ENCODE measurements at regions not wholly inside any gene's neighbourhood (a gene's known extent, or its start where the extent isn't known, plus 50 kb on each side); places are given as distances from the start of the nearest gene placed in this dataset.

GRCh38 chr12:94756789-94757188 is 106.4 kb upstream of the TMCC3 start:
- H3K9me3 ChIP-seq (ENCODE audit: control insufficient read depth in 2 of 2, insufficient read depth in 1 of 2, low read depth in 1 of 2, low read length in 1 of 2) = no peaks in the 10 kb centered on the region
- no peak for DNase-seq
- WGBS, 3 donors = 47 to 59% (median 57%) methylated on average over 2 of the region's 2 CpGs
- peaks cover 0 to 2% (median 0%) of the 10 kb centered on the region in 3 donors for H3K27me3 ChIP-seq (ENCODE audit: control insufficient read depth in 3 of 3, insufficient read depth in 3 of 3, low read length in 3 of 3)
- no peak overlapping the region for H3K27ac ChIP-seq (ENCODE audit: low read depth in 1 of 3, low read length in 2 of 3)
- no peaks in the 10 kb centered on the region for H3K4me1 ChIP-seq (ENCODE audit: control insufficient read depth in 3 of 3, insufficient read depth in 2 of 3, low read depth in 1 of 3, low read length in 2 of 3)
- no peaks in the 10 kb centered on the region for H3K36me3 ChIP-seq (ENCODE audit: control insufficient read depth in 3 of 3, insufficient read depth in 2 of 3, low read depth in 1 of 3, low read length in 3 of 3)
- no peak overlapping the region for H3K4me3 ChIP-seq (ENCODE audit: low read depth in 1 of 3, low read length in 3 of 3)
- no peak for FAIRE-seq

DNA sequence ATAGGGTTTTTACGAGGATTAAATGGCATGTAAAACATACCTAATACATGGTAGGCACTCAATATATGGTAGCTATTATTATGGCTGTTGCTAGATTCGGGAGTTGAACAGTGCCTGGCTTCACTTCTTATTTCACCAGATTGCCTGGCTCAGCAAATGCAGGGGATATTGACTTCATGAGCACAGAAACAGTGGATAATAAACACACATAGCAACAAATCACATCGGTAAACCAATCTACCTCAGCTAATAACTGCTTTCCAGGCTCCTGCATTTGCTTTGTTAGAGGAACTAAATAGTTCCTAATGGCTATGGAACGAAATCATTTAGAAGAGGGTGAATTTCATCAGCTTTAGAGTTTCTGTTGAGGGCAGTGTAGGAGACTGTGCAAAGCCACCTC is 105.2 kb upstream of the TMCC3 start:
- no peak for DNase-seq
- H3K27me3 ChIP-seq (ENCODE audit: control insufficient read depth in 3 of 3, insufficient read depth in 3 of 3, low read length in 3 of 3) = peaks cover 0 to 2% (median 0%) of the 10 kb centered on the region in 3 donors
- 83 to 90% (median 89%) methylated on average over 4 of the region's 4 CpGs for WGBS, 3 donors
- no peaks in the 10 kb centered on the region for H3K9me3 ChIP-seq (ENCODE audit: control insufficient read depth in 2 of 2, insufficient read depth in 1 of 2, low read depth in 1 of 2, low read length in 1 of 2)
- H3K36me3 ChIP-seq (ENCODE audit: control insufficient read depth in 3 of 3, insufficient read depth in 2 of 3, low read depth in 1 of 3, low read length in 3 of 3) = no peaks in the 10 kb centered on the region
- no peak overlapping the region for H3K4me3 ChIP-seq (ENCODE audit: low read depth in 1 of 3, low read length in 3 of 3)
- H3K27ac ChIP-seq (ENCODE audit: low read depth in 1 of 3, low read length in 2 of 3) = no peak overlapping the region
- no peak for FAIRE-seq
- no peaks in the 10 kb centered on the region for H3K4me1 ChIP-seq (ENCODE audit: control insufficient read depth in 3 of 3, insufficient read depth in 2 of 3, low read depth in 1 of 3, low read length in 2 of 3)

DNA sequence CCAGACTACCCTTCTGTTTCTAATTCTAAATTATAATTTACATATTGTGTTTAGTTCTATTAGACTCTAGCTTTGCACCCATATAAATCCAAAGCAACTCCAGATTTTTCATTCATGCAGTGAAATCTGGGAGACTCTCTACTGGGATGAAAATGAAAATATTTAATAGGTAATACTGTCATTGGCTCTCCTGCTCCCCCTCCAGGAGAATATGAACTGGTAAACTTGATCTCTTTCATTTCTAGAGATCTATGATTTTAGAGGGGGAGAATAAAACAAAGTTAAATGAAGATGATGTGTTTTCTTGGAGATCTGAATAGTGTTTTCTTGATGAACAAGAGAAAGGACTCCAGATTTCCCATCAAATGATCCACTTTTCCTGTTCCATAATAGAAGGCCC is 104.3 kb upstream of the TMCC3 start:
- Histone ChIP-seq H3K27me3 (ENCODE audit: control insufficient read depth in 3 of 3, insufficient read depth in 3 of 3, low read length in 3 of 3) (peaks cover 0 to 2% (median 0%) of the 10 kb centered on the region in 3 donors), H3K27ac (ENCODE audit: low read depth in 1 of 3, low read length in 2 of 3) (no peak overlapping the region), H3K36me3 (ENCODE audit: control insufficient read depth in 3 of 3, insufficient read depth in 2 of 3, low read depth in 1 of 3, low read length in 3 of 3) (no peaks in the 10 kb centered on the region), H3K4me3 (ENCODE audit: low read depth in 1 of 3, low read length in 3 of 3) (no peak overlapping the region), H3K9me3 (ENCODE audit: control insufficient read depth in 2 of 2, insufficient read depth in 1 of 2, low read depth in 1 of 2, low read length in 1 of 2) (no peaks in the 10 kb centered on the region), H3K4me1 (ENCODE audit: control insufficient read depth in 3 of 3, insufficient read depth in 2 of 3, low read depth in 1 of 3, low read length in 2 of 3) (no peaks in the 10 kb centered on the region)
- no peak for DNase-seq
- no peak for FAIRE-seq

- DNase-seq = no peak
- H3K4me3 ChIP-seq (ENCODE audit: low read depth in 1 of 3, low read length in 3 of 3) = no peak overlapping the region
- WGBS, 3 donors = 82 to 89% (median 85%) methylated on average over 7 of the region's 7 CpGs
- no peaks in the 10 kb centered on the region for H3K9me3 ChIP-seq (ENCODE audit: control insufficient read depth in 2 of 2, insufficient read depth in 1 of 2, low read depth in 1 of 2, low read length in 1 of 2)
- H3K4me1 ChIP-seq (ENCODE audit: control insufficient read depth in 3 of 3, insufficient read depth in 2 of 3, low read depth in 1 of 3, low read length in 2 of 3) = no peaks in the 10 kb centered on the region
- no peaks in the 10 kb centered on the region for H3K36me3 ChIP-seq (ENCODE audit: control insufficient read depth in 3 of 3, insufficient read depth in 2 of 3, low read depth in 1 of 3, low read length in 3 of 3)
- no peak overlapping the region for H3K27ac ChIP-seq (ENCODE audit: low read depth in 1 of 3, low read length in 2 of 3)
- H3K27me3 ChIP-seq (ENCODE audit: control insufficient read depth in 3 of 3, insufficient read depth in 3 of 3, low read length in 3 of 3) = peaks cover 0 to 2% (median 0%) of the 10 kb centered on the region in 3 donors
- no peak for FAIRE-seq
Measured at GRCh38 chr12:94753036-94753679, 102.8 kb upstream of the TMCC3 start.

- H3K27ac ChIP-seq (ENCODE audit: low read depth in 1 of 3, low read length in 2 of 3) = no peak overlapping the region
- no peak for DNase-seq
- H3K9me3 ChIP-seq (ENCODE audit: control insufficient read depth in 2 of 2, insufficient read depth in 1 of 2, low read depth in 1 of 2, low read length in 1 of 2) = peaks cover 0 to 2% of the 10 kb centered on the region in 2 donors
- no peak for FAIRE-seq
- H3K4me3 ChIP-seq (ENCODE audit: low read depth in 1 of 3, low read length in 3 of 3) = no peak overlapping the region
- H3K4me1 ChIP-seq (ENCODE audit: control insufficient read depth in 3 of 3, insufficient read depth in 2 of 3, low read depth in 1 of 3, low read length in 2 of 3) = no peaks in the 10 kb centered on the region
- no peaks in the 10 kb centered on the region for H3K36me3 ChIP-seq (ENCODE audit: control insufficient read depth in 3 of 3, insufficient read depth in 2 of 3, low read depth in 1 of 3, low read length in 3 of 3)
- 30 to 67% (median 34%) methylated on average over 6 of the region's 6 CpGs for WGBS, 3 donors
- peaks cover 0 to 3% (median 2%) of the 10 kb centered on the region in 3 donors for H3K27me3 ChIP-seq (ENCODE audit: control insufficient read depth in 3 of 3, insufficient read depth in 3 of 3, low read length in 3 of 3)
Measured at GRCh38 chr12:94750864-94751263, 100.5 kb upstream of the TMCC3 start.

DNA sequence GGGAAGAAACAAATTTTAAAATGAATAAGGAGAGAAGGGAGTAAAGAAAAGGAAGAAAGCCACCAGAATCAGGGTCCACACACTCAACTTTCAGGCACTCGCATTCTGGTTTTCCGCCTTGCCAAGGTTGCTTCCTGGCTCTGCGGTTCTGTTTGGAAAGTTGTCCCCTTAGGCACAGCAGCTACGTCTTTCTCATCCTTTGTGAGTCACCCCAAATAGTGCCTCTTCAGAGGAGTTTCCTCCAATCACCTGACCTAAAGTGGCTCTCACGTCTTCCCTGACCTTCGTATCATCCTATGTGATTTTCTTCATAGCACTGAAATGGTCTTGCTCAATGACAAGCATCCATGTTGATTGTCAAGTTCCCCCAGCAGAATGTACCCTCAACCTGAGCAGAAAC is 99.5 kb upstream of the TMCC3 start:
- peaks cover 0 to 3% (median 2%) of the 10 kb centered on the region in 3 donors for H3K27me3 ChIP-seq (ENCODE audit: control insufficient read depth in 3 of 3, insufficient read depth in 3 of 3, low read length in 3 of 3)
- 77 to 89% (median 79%) methylated on average over 6 of the region's 6 CpGs for WGBS, 3 donors
- no peak for DNase-seq
- H3K4me3 ChIP-seq (ENCODE audit: low read depth in 1 of 3, low read length in 3 of 3) = no peak overlapping the region
- H3K36me3 ChIP-seq (ENCODE audit: control insufficient read depth in 3 of 3, insufficient read depth in 2 of 3, low read depth in 1 of 3, low read length in 3 of 3) = no peaks in the 10 kb centered on the region
- peaks cover 0 to 2% of the 10 kb centered on the region in 2 donors for H3K9me3 ChIP-seq (ENCODE audit: control insufficient read depth in 2 of 2, insufficient read depth in 1 of 2, low read depth in 1 of 2, low read length in 1 of 2)
- no peak overlapping the region for H3K27ac ChIP-seq (ENCODE audit: low read depth in 1 of 3, low read length in 2 of 3)
- H3K4me1 ChIP-seq (ENCODE audit: control insufficient read depth in 3 of 3, insufficient read depth in 2 of 3, low read depth in 1 of 3, low read length in 2 of 3) = no peaks in the 10 kb centered on the region
- no peak for FAIRE-seq

DNA sequence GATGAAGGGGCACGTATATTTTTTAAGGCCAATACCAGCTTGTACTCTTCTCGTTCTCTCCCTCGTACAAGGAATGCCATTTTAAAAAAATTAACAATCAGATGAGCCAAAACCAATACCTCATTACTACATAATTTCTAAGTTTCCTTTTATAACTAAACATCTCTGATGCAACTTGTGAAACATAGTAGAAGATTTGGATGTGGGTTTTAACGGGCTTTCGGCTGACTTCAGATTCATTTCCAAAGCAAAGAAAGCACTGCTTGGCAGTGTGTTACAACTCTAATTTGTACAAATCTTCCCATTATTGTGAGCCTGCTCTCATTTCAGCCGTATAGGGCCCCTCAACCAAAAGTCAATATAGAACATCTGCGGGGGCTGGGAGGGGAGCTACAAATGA is 99.1 kb upstream of the TMCC3 start:
- no peak overlapping the region for H3K27ac ChIP-seq (ENCODE audit: low read depth in 1 of 3, low read length in 2 of 3)
- DNase-seq (no peak), FAIRE-seq (no peak)
- no peaks in the 10 kb centered on the region for H3K36me3 ChIP-seq (ENCODE audit: control insufficient read depth in 3 of 3, insufficient read depth in 2 of 3, low read depth in 1 of 3, low read length in 3 of 3)
- no peak overlapping the region for H3K4me3 ChIP-seq (ENCODE audit: low read depth in 1 of 3, low read length in 3 of 3)
- H3K9me3 ChIP-seq (ENCODE audit: control insufficient read depth in 2 of 2, insufficient read depth in 1 of 2, low read depth in 1 of 2, low read length in 1 of 2) = peaks cover 0 to 2% of the 10 kb centered on the region in 2 donors
- 89 to 93% (median 91%) methylated on average over 7 of the region's 7 CpGs for WGBS, 3 donors
- peaks cover 0 to 3% (median 2%) of the 10 kb centered on the region in 3 donors for H3K27me3 ChIP-seq (ENCODE audit: control insufficient read depth in 3 of 3, insufficient read depth in 3 of 3, low read length in 3 of 3)
- no peaks in the 10 kb centered on the region for H3K4me1 ChIP-seq (ENCODE audit: control insufficient read depth in 3 of 3, insufficient read depth in 2 of 3, low read depth in 1 of 3, low read length in 2 of 3)

- Histone ChIP-seq H3K27ac (ENCODE audit: low read depth in 1 of 3, low read length in 2 of 3) (no peak overlapping the region), H3K27me3 (ENCODE audit: control insufficient read depth in 3 of 3, insufficient read depth in 3 of 3, low read length in 3 of 3) (peaks cover 0 to 3% (median 2%) of the 10 kb centered on the region in 3 donors), H3K4me1 (ENCODE audit: control insufficient read depth in 3 of 3, insufficient read depth in 2 of 3, low read depth in 1 of 3, low read length in 2 of 3) (no peaks in the 10 kb centered on the region), H3K36me3 (ENCODE audit: control insufficient read depth in 3 of 3, insufficient read depth in 2 of 3, low read depth in 1 of 3, low read length in 3 of 3) (no peaks in the 10 kb centered on the region), H3K9me3 (ENCODE audit: control insufficient read depth in 2 of 2, insufficient read depth in 1 of 2, low read depth in 1 of 2, low read length in 1 of 2) (peaks cover 0 to 2% of the 10 kb centered on the region in 2 donors), H3K4me3 (ENCODE audit: low read depth in 1 of 3, low read length in 3 of 3) (no peak overlapping the region)
- DNase-seq (no peak), FAIRE-seq (no peak)
- 78 to 84% (median 81%) methylated on average over 10 of the region's 10 CpGs for WGBS, 3 donors
Measured at GRCh38 chr12:94748726-94749421, 98.5 kb upstream of the TMCC3 start.

Measured in small intestine (tissue), 7 donors.